ENCODE measurements at regions not wholly inside any gene's neighbourhood (a gene's known extent, or its start where the extent isn't known, plus 50 kb on each side); places are given as distances from the start of the nearest gene placed in this dataset.

- TF ChIP-seq GATA2 (IDR thresholded peaks at IDR 0.05; ENCODE audit: low read depth, low read length), result no peak
- no peak for TF ChIP-seq GATA3 (IDR thresholded peaks at IDR 0.05; ENCODE audit: low read depth, low read length)
Observed at GRCh38 chr12:92989715-92990484, 60.8 kb upstream of the EEA1 start.

All from SH-SY5Y (cell line).